Fibroblast of lung (primary cell): ENCODE measurements at regions not wholly inside any gene's neighbourhood (a gene's known extent, or its start where the extent isn't known, plus 50 kb on each side); places are given as distances from the start of the nearest gene placed in this dataset.

Experiments
- DNase-seq, 2 donors: peaks; one replicate each; pipeline versions ENCODE4 v3.0.0 to v3.0.0-alpha.2; 2010; ENCODE audit warnings: low read depth in 2 of 2
- H2AFZ ChIP-seq: 2 replicates; pipeline ENCODE4 v1.5.1; 2012; ENCODE audit warnings: low read length, control low read depth, inconsistent platforms
- H3K27ac ChIP-seq: 2 replicates; pipeline ENCODE4 v1.5.1; 2011; ENCODE audit warnings: low read length, control low read depth; ENCODE audit not compliant: insufficient read depth
- H3K27me3 ChIP-seq: 2 replicates; pipeline ENCODE4 v1.5.1; 2011; ENCODE audit warnings: mild to moderate bottlenecking, low read length; ENCODE audit not compliant: control insufficient read depth, insufficient read depth
- H3K36me3 ChIP-seq: 2 replicates; pipeline ENCODE4 v1.5.1; 2011; ENCODE audit warnings: low read length; ENCODE audit not compliant: control insufficient read depth, insufficient read depth
- H3K4me1 ChIP-seq: 2 replicates; pipeline ENCODE4 v1.5.1; 2011; ENCODE audit warnings: low read length; ENCODE audit not compliant: control insufficient read depth, insufficient read depth; ENCODE audit errors: extremely low read depth
- H3K4me2 ChIP-seq: 2 replicates; pipeline ENCODE4 v1.5.1; 2011; ENCODE audit warnings: low read length, control low read depth; ENCODE audit not compliant: insufficient read depth; ENCODE audit errors: extremely low read depth
- H3K4me3 ChIP-seq, 4 experiments: fragments of 200-600 bp in 1 of 4; sonication (generic) in 1 of 4; replicated peaks in 1 of 4; 2 replicates each; pipeline ENCODE4 v1.5.1; 2011 to 2016; ENCODE audit warnings: low read length in 4 of 4, low read depth in 3 of 4, mild to moderate bottlenecking in 3 of 4, control low read depth in 2 of 4, inconsistent platforms in 1 of 4, mixed read lengths in 1 of 4; ENCODE audit not compliant: insufficient read depth in 1 of 4; ENCODE audit errors: control extremely low read depth in 1 of 4
- H3K79me2 ChIP-seq: 2 replicates; pipeline ENCODE4 v1.5.1; 2012; ENCODE audit warnings: mild to moderate bottlenecking, low read length, inconsistent platforms; ENCODE audit not compliant: control insufficient read depth, insufficient read depth
- H3K9ac ChIP-seq: 2 replicates; pipeline ENCODE4 v1.5.1; 2011; ENCODE audit warnings: mild to moderate bottlenecking, low read length, control low read depth; ENCODE audit not compliant: insufficient read depth
- H3K9me3 ChIP-seq: 2 replicates; pipeline ENCODE4 v1.5.1; 2012; ENCODE audit warnings: low read depth, low read length; ENCODE audit not compliant: control insufficient read depth, insufficient read depth
- H4K20me1 ChIP-seq: 2 replicates; pipeline ENCODE4 v1.5.1; 2011; ENCODE audit warnings: low read length; ENCODE audit not compliant: control insufficient read depth, insufficient read depth; ENCODE audit errors: extremely low read depth
- CTCF ChIP-seq, 2 donors: IDR thresholded peaks in 1 of 2; conservative IDR thresholded peaks in 1 of 2; 1 replicate in 1 of 2; 2 replicates in 1 of 2; pipeline ENCODE4 v1.5.1; 2011 to 2012; ENCODE audit warnings: low read length in 2 of 2, control low read depth in 1 of 2, inconsistent platforms in 1 of 2, low read depth in 1 of 2, mild to moderate bottlenecking in 1 of 2
- EZH2 ChIP-seq: IDR thresholded peaks from 2 replicates; pipeline ENCODE4 v1.5.1; 2012; ENCODE audit warnings: low read length, control low read depth, mild to moderate bottlenecking; ENCODE audit errors: missing control alignments

DNA sequence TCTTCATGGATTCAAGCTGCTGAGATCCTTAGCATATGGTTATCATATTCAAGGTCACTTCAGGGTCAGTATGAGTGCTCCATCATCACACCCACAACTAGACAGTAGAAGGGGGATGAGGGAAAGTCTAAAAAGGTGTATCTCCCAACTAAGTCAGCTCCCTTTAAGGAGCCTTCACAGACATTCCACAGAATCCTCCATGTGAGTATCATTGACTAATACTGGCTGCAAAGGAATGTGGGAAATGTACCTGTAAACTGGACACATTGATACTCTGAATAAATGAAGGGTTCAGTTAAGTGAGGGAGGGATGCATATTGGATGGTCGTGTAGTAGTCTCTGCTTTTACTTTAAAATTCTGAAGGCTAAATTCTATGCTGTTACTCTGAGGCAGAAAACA lies 330.7 kb downstream of the LRRC70 start:
- Histone ChIP-seq H3K4me2 (no peak overlapping the region), H3K9ac (no peak overlapping the region), H3K4me1 (no peaks in the 10 kb centered on the region), H3K9me3 (no peaks in the 10 kb centered on the region), H3K27me3 (no peaks in the 10 kb centered on the region), H3K36me3 (no peaks in the 10 kb centered on the region), H3K79me2 (no peaks in the 10 kb centered on the region), H4K20me1 (no peaks in the 10 kb centered on the region), H3K27ac (no peak overlapping the region), H2AFZ (no peak overlapping the region), H3K4me3 (no peak overlapping the region)
- TF ChIP-seq CTCF (conservative IDR thresholded peaks at IDR 0.05 in 1 of 2, IDR thresholded peaks at IDR 0.05 in 1 of 2; ENCODE audit: low read depth in 1 of 2, low read length in 2 of 2) (no peak), EZH2 (no peak)
- DNase-seq = no peak

DNA sequence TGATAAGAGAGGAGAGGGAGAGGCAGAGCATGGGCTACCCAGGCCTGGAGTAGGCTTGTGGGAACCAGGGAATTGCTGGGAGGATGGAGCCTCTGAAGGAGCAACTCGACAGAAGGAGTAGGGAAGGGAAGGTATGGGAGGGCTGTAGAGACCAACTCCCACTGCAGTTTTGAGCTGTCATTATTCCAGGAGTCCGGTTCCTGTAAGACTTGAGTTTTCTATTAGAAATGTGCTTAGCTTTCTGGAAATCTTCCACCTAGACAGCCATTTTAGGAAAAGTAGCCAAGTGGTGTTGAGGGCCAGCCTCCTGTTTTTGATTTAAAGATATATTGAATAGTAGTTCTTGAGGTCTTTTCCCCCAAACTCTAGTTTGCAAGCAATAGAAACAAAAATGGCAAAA lies 323.5 kb downstream of the LRRC70 start:
- Histone ChIP-seq H3K4me1 (no peaks in the 10 kb centered on the region), H4K20me1 (no peaks in the 10 kb centered on the region), H3K27me3 (no peaks in the 10 kb centered on the region), H2AFZ (no peak overlapping the region), H3K36me3 (no peaks in the 10 kb centered on the region), H3K4me3 (no peak overlapping the region), H3K79me2 (no peaks in the 10 kb centered on the region), H3K9me3 (no peaks in the 10 kb centered on the region), H3K9ac (no peak overlapping the region), H3K27ac (no peak overlapping the region), H3K4me2 (no peak overlapping the region)
- DNase-seq = no peak
- no peak for TF ChIP-seq EZH2

DNA sequence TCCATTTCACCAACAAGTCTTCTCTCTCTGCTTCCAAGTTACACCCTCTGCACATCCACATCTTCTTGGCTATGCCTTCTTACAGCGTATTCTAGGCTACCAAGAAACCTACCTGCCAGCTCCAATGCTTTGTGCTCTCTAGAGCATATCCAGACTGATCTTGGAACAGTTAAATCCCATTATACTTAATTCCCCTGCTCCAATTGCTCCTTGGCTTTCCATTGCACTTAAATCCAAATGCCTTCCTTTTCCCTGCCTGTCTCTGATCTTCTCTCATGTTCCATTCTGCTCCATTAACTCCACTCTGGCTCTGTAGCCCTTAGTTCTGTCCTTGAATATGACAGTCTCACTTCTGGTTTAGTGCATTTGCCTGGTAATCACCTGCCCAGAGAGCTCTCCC lies 322.4 kb downstream of the LRRC70 start:
- TF ChIP-seq CTCF (conservative IDR thresholded peaks at IDR 0.05 in 1 of 2, IDR thresholded peaks at IDR 0.05 in 1 of 2; ENCODE audit: low read depth in 1 of 2, low read length in 2 of 2) (no peak), EZH2 (no peak)
- no peak overlapping the region for H2AFZ ChIP-seq
- H3K36me3 ChIP-seq = no peaks in the 10 kb centered on the region
- H3K27me3 ChIP-seq = no peaks in the 10 kb centered on the region
- H4K20me1 ChIP-seq = no peaks in the 10 kb centered on the region
- DNase-seq = no peak
- no peak overlapping the region for H3K27ac ChIP-seq
- H3K4me3 ChIP-seq = no peak overlapping the region
- no peaks in the 10 kb centered on the region for H3K79me2 ChIP-seq
- no peaks in the 10 kb centered on the region for H3K9me3 ChIP-seq
- H3K4me2 ChIP-seq = no peak overlapping the region
- no peaks in the 10 kb centered on the region for H3K4me1 ChIP-seq
- no peak overlapping the region for H3K9ac ChIP-seq
